ENCODE measurements at regions not wholly inside any gene's neighbourhood (a gene's known extent, or its start where the extent isn't known, plus 50 kb on each side); places are given as distances from the start of the nearest gene placed in this dataset.

DNA sequence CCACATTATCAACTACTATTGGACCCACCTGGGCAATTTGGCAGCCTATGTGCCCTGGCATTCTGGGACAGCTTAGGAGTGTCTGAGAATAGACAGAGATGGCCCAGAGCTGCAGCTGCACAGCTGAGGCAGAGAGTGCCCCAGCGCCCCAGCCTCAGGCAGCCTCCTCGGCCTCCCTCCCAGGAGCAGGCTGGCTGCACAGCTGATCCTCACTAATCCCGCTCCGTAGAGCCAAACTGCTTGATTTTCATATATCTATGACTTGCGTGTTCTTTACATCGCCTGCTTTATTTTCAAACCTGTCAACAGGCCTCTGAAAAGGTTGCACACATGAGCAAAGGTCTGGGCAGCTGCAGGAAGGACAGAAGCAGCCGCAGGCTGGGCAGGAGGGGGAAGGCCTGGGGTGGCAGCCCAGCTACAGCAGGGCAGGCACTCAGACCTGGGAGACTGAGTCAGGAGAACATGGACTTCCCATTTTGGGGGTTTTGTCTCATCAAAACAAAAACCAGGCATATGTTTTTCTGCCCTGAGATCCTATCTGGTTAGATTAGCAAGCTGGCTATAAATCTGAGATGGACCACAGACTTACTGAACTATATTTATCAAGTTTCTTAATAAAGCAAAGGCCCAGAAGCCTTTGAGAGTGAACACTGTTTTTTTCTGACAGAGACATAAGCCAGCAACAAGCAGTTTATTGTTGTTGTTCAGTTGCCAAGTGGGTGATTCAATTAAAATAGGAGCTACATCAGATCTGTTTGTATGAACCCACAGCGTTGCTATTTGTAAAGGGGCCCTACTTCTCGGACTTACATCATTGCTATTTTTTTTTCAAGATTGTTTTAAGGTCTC is 301.8 kb upstream of the DUSP10 start:
- no peaks in the 10 kb centered on the region for H3K27me3 Mint-ChIP-seq (ENCODE audit: low read depth)
- peaks cover 12% of the 10 kb centered on the region for H3K4me1 Mint-ChIP-seq (ENCODE audit: low read depth)
- no peaks in the 10 kb centered on the region for H3K9me3 Mint-ChIP-seq (ENCODE audit: low read depth)
- DNase-seq (ENCODE audit: low spot score): no peak
- no peak overlapping the region for H3K4me3 Mint-ChIP-seq (ENCODE audit: unreplicated experiment)
- TF ChIP-seq CTCF (IDR thresholded peaks at IDR 0.05): no peak
- H3K36me3 Mint-ChIP-seq (ENCODE audit: low read depth): no peaks in the 10 kb centered on the region
- peak overlapping the region; percentile 62 for H3K27ac Mint-ChIP-seq (ENCODE audit: unreplicated experiment)

- Mint-ChIP-seq H3K27me3 (ENCODE audit: low read depth) (peaks cover 5% of the 10 kb centered on the region), H3K4me3 (ENCODE audit: unreplicated experiment) (no peak overlapping the region), H3K9me3 (ENCODE audit: low read depth) (no peaks in the 10 kb centered on the region), H3K4me1 (ENCODE audit: low read depth) (peaks cover 5% of the 10 kb centered on the region), H3K27ac (ENCODE audit: unreplicated experiment) (no peak overlapping the region), H3K36me3 (ENCODE audit: low read depth) (no peaks in the 10 kb centered on the region)
- no peak for DNase-seq (ENCODE audit: low spot score)
- TF ChIP-seq CTCF (IDR thresholded peaks at IDR 0.05): no peak
Measured at GRCh38 chr1:222042120-222042519, 300.2 kb upstream of the DUSP10 start.

DNA sequence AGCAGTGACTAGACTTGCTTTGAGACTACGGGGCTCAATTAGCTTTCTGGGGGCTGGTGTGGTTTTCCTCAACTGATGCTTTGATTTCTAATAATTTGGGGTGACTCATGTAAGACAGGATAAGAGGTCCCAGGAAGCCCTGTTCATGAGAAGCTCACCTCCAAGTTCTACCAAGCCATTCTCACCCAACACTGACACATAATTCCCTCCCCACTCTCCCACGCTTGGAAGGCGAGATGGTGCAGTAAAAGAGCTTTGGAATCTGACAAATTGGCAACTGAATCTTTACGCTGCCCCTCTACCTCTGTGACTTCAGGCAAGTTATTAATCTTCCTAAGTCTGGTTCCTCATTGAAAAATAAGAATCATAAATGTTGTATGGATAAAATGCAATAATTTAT is 299.1 kb upstream of the DUSP10 start:
- Mint-ChIP-seq H3K4me3 (ENCODE audit: unreplicated experiment) (no peak overlapping the region), H3K27me3 (ENCODE audit: low read depth) (peaks cover 5% of the 10 kb centered on the region), H3K27ac (ENCODE audit: unreplicated experiment) (no peak overlapping the region), H3K36me3 (ENCODE audit: low read depth) (no peaks in the 10 kb centered on the region), H3K4me1 (ENCODE audit: low read depth) (peaks cover 5% of the 10 kb centered on the region), H3K9me3 (ENCODE audit: low read depth) (no peaks in the 10 kb centered on the region)
- no peak for TF ChIP-seq CTCF (IDR thresholded peaks at IDR 0.05)
- no peak for DNase-seq (ENCODE audit: low spot score)

- no peak for TF ChIP-seq CTCF (IDR thresholded peaks at IDR 0.05)
- H3K36me3 Mint-ChIP-seq (ENCODE audit: low read depth): no peaks in the 10 kb centered on the region
- H3K4me3 Mint-ChIP-seq (ENCODE audit: unreplicated experiment): no peak overlapping the region
Measured at GRCh38 chr1:222040121-222040805, 298.4 kb upstream of the DUSP10 start.

GRCh38 chr1:222038971-222039370 is 297.1 kb upstream of the DUSP10 start:
- DNase-seq (ENCODE audit: low spot score): no peak
- Mint-ChIP-seq H3K27me3 (ENCODE audit: low read depth) (peaks cover 7% of the 10 kb centered on the region), H3K9me3 (ENCODE audit: low read depth) (peaks cover 3% of the 10 kb centered on the region), H3K4me3 (ENCODE audit: unreplicated experiment) (no peak overlapping the region), H3K4me1 (ENCODE audit: low read depth) (peaks cover 2% of the 10 kb centered on the region), H3K36me3 (ENCODE audit: low read depth) (no peaks in the 10 kb centered on the region), H3K27ac (ENCODE audit: unreplicated experiment) (no peak overlapping the region)
- TF ChIP-seq CTCF (IDR thresholded peaks at IDR 0.05): no peak

More at GRCh38 chr1:222040121-222040805, 298.4 kb upstream of the DUSP10 start:
- no peak for DNase-seq (ENCODE audit: low spot score)
- H3K4me1 Mint-ChIP-seq (ENCODE audit: low read depth): peaks cover 5% of the 10 kb centered on the region
- peaks cover under 1% of the 10 kb centered on the region for H3K9me3 Mint-ChIP-seq (ENCODE audit: low read depth)
- H3K27me3 Mint-ChIP-seq (ENCODE audit: low read depth): peaks cover 7% of the 10 kb centered on the region
- H3K27ac Mint-ChIP-seq (ENCODE audit: unreplicated experiment): no peak overlapping the region

Measured in chondrocyte (in vitro differentiated cells).